ENCODE measurements at regions not wholly inside any gene's neighbourhood (a gene's known extent, or its start where the extent isn't known, plus 50 kb on each side); places are given as distances from the start of the nearest gene placed in this dataset.

GRCh38 chr13:109669956-109670355, 116.4 kb downstream of the IRS2 start:
- no peak for DNase-seq (ENCODE audit: low read depth in 2 of 2)

GRCh38 chr13:109669234-109669612, 117.2 kb downstream of the IRS2 start:
- DNase-seq (ENCODE audit: low read depth in 2 of 2) = no peak

GRCh38 chr13:109668433-109669233, 117.8 kb downstream of the IRS2 start:
- no peak for DNase-seq (ENCODE audit: low read depth in 2 of 2)

- DNase-seq (ENCODE audit: low read depth in 2 of 2) = no peak
These were observed 118.5 kb downstream of the IRS2 start for GRCh38 chr13:109667807-109668291.

- DNase-seq (ENCODE audit: low read depth in 2 of 2) = no peak
These were observed 119.3 kb downstream of the IRS2 start for GRCh38 chr13:109667056-109667455.

- DNase-seq (ENCODE audit: low read depth in 2 of 2) = no peak
These were observed 119.7 kb downstream of the IRS2 start for GRCh38 chr13:109666656-109667055.

- DNase-seq (ENCODE audit: low read depth in 2 of 2) = no peak
These were observed 120.6 kb downstream of the IRS2 start for GRCh38 chr13:109665781-109666249.

- no peak for DNase-seq (ENCODE audit: low read depth in 2 of 2)
These were observed 121.1 kb downstream of the IRS2 start for GRCh38 chr13:109665240-109665639.

- DNase-seq (ENCODE audit: low read depth in 2 of 2) = no peak
These were observed 129.0 kb downstream of the IRS2 start for GRCh38 chr13:109657395-109657794.

GRCh38 chr13:109656206-109656605, 130.2 kb downstream of the IRS2 start:
- DNase-seq (ENCODE audit: low read depth in 2 of 2) = no peak

GRCh38 chr13:109655611-109656010, 130.8 kb downstream of the IRS2 start:
- no peak for DNase-seq (ENCODE audit: low read depth in 2 of 2)

GRCh38 chr13:109655206-109655600, 131.2 kb downstream of the IRS2 start:
- DNase-seq (ENCODE audit: low read depth in 2 of 2) = no peak

GRCh38 chr13:109654341-109655205, 131.8 kb downstream of the IRS2 start:
- no peak for DNase-seq (ENCODE audit: low read depth in 2 of 2)

- DNase-seq (ENCODE audit: low read depth in 2 of 2) = no peak
These were observed 133.9 kb downstream of the IRS2 start for GRCh38 chr13:109652531-109652930.

GRCh38 chr13:109651854-109652253, 134.5 kb downstream of the IRS2 start:
- no peak for DNase-seq (ENCODE audit: low read depth in 2 of 2)

- no peak for DNase-seq (ENCODE audit: low read depth in 2 of 2)
These were observed 135.1 kb downstream of the IRS2 start for GRCh38 chr13:109651311-109651710.

- DNase-seq (ENCODE audit: low read depth in 2 of 2) = no peak
These were observed 135.5 kb downstream of the IRS2 start for GRCh38 chr13:109650861-109651260.

GRCh38 chr13:109649713-109650112, 136.7 kb downstream of the IRS2 start:
- DNase-seq (ENCODE audit: low read depth in 2 of 2) = no peak

- DNase-seq (ENCODE audit: low read depth in 2 of 2) = no peak
These were observed 138.7 kb downstream of the IRS2 start for GRCh38 chr13:109647699-109648098.

- DNase-seq (ENCODE audit: low read depth in 2 of 2) = no peak
These were observed 139.3 kb downstream of the IRS2 start for GRCh38 chr13:109647053-109647452.

- DNase-seq (ENCODE audit: low read depth in 2 of 2) = no peak
These were observed 140.0 kb downstream of the IRS2 start for GRCh38 chr13:109646423-109646822.

- DNase-seq (ENCODE audit: low read depth in 2 of 2) = no peak
These were observed 140.6 kb downstream of the IRS2 start for GRCh38 chr13:109645831-109646230.

- no peak for DNase-seq (ENCODE audit: low read depth in 2 of 2)
These were observed 141.4 kb downstream of the IRS2 start for GRCh38 chr13:109644956-109645355.
